AML-193 (cell line): ENCODE measurements at regions not wholly inside any gene's neighbourhood (a gene's known extent, or its start where the extent isn't known, plus 50 kb on each side); places are given as distances from the start of the nearest gene placed in this dataset.
"Not testable (repeated sequence)": the region's sequence is repeated elsewhere in the genome, so short reads cannot be mapped to it uniquely, and the experiment has no call there.

Experiments
- DNase-seq, 2 experiments: peaks; one replicate each; lab custom pipeline; 2025; lab: John Stamatoyannopoulos, UW

DNA sequence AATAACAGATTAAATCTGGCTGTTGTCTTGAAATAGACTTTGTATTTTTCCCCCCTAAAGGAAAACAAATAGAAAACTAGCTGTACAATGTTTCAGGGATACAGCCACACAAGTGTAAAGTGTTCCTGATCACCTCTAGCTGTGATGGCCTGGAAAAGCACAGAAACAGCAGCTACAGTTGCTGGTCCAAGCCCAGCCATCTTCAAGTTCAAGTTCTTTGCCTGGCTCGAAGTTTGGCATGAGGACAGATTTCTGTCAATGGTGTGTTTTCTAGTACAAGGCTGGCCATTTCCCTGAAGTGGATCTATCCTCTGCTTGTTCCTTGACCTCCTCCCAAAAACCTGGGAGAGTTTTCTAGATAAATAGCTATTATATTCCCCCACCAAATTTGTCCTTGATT is 272.2 kb upstream of the ADRA1B start:
- DNase-seq: no peak

DNA sequence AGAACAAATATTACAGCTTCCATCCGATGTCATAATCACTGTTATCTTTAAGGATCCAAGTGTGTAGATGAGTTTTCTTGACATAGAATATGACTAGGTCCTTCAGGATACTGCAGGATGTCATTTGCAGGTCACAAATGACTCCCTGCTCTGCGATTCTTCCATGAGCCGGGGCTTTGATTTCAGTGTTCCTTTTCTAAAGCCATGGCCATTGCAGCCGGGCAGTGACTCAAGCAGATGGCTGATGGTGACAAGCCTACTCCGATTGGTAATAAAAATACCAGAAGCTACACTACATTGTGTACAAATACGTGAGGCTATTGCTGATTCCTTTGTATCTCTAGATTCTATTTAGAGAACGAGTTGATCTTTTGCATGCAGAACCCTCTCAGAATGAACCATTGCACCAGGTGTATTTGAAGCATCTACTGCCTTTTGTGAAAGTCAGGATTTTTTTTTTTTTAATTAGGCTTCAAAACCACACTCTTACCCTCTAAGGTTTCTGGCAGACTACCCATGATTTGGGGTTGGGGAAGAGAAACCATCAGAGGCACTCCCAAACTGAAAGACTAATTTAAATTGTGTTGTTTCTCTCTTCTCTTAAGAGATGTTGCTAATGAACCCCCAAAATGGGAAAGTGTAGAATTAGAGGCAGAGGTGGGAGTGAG is 271.0 kb upstream of the ADRA1B start:
- DNase-seq: no peak

DNA sequence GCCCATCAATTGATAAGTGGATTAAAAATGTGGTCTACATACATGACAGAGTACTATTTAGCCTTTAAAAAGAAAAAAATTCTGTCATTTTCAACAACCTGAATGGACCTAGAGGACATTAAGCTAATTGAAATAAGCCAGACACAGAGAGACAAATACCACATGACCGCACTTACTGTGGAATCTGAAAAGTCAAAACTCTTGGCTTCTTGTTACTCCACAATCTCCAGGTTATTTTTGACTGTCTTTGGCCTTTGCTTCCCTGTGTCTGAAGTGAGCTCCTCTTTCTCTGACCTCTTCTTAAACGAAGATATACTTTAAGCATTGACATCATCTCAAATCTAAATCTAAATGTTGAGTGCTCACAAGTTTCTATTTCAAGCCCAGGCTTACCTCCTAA is 265.5 kb upstream of the ADRA1B start:
- DNase-seq: no peak

DNA sequence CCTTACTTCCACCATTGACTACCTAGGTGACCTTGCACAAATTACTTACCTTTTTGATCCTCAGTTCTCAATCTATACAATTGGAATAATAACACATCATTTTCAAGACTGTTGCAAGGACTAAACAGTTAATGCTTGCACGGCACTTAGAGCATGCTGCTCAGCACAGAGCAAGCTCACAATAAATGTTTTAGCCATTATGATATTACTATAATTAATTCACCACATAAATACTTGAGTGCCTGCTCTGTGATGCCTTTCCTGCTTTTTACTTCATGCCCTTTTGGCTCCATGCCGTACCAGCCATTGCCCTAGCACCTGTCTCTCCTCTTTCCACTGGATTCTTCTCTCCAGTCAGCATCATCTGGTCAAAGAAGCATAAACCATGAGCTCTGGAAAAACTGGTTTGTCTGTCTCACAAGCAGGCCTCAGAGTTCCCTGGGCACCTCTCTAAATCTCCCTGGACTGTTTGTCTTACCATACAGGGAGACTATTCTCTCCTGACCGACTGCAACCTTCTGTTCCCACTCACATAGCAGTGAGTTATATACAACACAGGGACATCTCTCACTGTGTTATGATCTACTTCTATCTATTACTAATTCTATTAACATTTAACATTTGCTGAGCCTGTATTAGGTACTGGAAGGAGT is 260.4 kb upstream of the ADRA1B start:
- DNase-seq: no peak

DNA sequence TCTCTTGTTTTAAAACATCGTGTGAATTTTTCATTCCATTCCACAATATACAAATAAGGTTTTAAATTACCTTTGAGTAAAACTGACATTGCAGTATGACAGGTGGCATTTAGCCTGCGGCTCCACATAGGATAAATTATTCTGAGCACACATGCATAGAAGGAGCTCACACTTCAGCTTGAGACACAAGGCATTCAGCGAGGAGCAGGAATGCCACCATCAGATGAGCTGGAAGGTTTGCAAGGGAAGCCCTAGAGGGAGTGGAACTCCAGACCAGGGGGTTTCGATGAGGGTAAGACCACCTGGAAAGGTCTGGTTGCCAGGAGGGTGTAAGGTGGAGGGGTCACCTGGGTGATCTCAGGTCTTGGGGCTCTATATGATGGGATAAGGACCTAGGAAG is 259.0 kb upstream of the ADRA1B start:
- DNase-seq: no peak

DNA sequence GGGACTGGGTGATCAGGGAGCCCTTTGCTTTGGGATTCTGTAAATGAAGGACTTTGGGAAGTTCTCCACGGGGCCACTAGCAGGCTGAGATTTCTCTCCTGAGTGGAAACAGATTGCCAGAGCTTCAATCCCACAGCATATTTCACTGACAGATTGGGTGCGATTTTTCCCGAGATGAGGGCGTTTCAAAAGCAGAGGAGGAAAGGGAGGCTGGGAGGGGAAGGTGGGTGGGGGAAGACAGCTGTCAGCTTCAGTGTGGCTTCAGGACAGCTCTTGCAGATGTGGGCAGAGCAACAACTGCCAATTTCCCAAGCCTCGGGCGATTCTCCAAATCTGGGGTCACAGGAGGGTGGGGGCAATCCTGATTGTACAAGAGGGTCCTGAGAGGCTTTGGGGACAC is 258.5 kb upstream of the ADRA1B start:
- no peak for DNase-seq

DNA sequence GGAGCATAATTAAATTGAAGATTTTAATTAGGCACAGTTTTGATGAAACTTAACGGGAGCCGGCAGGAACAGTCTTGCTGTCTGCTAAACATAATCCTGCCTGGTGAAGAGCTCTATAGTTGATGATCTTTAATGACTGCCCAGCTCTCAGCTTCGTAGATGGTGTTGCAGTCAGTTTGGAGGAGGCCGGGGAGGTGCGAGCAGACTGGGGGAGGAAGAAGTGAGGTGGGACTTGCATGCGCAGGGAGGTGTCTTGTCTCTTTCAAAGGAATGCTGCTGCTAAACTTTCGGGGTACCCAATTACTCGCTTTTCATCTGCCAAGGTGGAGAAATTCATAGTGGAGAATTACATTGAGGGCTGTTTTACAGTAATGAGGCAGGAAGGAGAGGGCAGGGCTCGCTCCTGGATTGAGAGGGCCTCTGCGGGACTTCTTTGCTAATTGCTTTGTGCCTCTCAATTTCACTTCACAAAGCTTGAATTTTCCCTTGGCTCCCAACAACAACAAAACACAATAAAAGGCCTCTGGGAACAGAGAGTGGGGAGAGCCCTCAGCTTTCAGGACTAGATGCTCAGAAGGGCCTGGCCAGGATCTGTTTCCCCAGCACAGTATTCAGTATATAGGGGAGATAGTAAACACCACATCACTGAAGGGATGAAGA is 257.9 kb upstream of the ADRA1B start:
- no peak for DNase-seq

DNA sequence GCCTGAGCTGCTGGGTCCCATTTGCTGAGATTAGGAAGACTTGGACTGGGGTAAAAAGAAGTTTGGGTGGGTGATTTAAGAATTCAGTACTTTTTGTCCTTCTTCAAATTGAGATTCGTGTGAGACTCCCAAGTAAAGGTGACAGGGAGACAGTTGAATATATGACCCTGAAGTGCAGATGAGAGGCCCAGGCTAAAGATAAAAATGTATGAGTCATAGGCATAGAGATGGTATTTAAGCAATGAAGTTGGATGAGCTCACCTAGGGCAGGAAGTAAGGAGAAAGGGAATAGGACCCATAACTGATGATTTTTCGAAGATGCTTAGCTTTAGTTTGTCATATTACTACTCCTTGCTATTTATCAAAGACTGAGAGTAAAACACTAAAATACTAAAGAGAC is 255.9 kb upstream of the ADRA1B start:
- DNase-seq: no peak

DNA sequence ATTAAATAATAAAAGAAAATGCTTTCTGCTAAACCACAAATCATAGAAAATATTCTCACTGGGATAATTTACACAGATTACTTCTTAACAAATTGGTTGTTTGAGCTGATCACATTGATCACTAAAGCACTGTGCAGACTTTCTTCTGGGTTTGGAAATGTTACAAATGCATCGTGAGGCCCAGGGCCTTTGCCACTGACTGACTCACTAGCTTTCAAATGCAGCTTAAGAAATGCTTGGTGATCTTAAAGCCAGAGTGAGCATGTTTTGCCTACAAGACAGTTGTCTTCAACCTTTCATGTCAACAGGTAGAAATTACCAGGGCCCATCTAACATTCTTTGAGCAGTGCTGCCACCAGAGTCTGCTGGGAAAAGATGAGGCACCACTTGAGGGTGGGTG is 252.3 kb upstream of the ADRA1B start:
- no peak for DNase-seq

DNA sequence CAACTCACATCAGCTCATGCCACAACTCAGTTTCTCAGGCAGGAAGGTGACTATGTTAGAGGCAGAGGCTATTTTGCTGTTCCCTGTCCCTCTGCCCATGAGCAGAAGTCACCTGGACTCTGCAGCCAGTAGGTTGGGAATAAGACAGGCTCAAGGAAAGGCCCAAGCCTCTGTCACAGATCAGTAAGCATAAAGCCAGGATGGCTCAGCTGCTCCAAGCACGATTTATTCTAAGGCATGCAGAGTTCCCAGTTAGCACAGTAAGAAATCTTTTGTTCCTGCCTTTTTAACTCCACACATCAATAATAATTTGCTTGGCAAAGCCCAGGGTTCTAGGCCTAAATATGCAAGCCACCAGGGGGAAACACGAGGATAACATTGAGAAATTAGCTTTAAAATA is 249.0 kb upstream of the ADRA1B start:
- DNase-seq: no peak

DNA sequence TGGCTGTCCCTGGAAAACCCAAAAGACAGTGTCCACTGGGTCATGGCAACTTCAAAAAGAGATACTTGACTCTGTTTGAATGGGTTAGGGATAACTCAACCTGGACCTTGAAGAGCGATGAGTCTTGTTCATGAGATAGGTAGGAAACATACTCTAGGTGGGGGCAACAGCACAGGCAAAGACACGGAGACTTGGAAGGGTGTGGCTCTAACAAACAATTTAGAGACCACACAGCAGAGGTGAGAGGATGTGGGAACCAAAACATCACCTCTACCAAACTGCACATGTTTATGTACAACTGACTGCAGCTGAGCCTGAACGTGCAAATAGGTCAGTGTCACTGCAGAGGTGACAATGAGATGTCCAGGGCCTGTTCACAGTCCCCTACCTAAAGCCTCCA is 247.7 kb upstream of the ADRA1B start:
- DNase-seq: no peak

DNA sequence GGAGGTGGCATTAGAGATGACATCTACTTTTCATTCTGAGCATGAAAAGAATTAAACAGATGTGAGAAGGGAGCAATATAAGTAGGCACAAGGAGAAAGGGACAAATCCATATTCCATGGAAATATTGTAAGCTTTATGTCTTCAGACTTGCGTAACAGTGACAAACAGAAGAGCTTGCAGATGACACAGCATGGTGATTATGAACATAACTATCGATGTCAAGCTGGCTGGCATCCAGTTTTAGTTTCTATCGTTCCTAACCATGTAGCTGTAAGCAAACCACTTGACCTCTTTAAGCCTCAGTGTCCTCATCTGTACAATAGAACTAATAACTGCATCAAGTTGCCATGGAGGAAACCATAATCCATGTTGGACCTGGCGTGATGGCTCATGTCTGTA is 246.7 kb upstream of the ADRA1B start:
- DNase-seq: no peak

DNA sequence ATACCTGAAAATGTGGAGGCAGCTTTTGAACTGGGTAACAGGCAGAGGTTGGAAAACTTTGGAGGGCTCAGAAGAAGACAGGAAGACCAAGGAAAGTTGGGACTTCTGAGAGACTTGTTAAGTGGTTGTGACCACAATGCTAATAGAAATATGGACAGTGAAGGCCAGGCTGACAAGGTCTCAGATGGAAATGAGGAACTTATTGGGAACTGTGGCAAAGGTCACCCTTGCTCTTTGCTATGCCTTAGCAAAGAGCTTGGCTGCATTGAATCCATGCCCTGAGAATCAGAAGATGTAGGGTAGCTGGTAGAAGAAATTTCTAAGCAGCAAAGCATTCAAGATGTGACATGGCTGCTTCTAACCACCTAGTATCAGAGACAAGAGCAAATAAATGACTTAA is 244.4 kb upstream of the ADRA1B start:
- DNase-seq: no peak

DNA sequence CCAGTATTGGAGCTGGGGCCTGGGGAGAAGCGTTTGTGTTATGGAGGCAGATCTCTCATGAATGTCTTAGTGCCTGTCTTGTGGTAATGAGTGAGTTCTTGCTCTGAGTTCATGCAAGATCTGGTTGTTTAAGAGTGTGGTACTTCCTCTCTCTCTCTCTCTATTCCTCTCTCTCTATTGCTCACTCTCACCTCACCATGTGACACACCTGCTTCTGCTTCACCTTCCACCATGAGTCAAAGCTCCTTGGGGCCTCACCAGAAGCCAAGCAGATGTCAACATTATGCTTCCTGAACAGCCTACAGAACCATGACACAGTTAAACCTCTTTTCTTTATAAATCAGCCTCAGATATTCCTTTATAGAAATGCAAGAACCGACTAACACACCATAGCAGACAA is 242.7 kb upstream of the ADRA1B start:
- DNase-seq: no peak

DNA sequence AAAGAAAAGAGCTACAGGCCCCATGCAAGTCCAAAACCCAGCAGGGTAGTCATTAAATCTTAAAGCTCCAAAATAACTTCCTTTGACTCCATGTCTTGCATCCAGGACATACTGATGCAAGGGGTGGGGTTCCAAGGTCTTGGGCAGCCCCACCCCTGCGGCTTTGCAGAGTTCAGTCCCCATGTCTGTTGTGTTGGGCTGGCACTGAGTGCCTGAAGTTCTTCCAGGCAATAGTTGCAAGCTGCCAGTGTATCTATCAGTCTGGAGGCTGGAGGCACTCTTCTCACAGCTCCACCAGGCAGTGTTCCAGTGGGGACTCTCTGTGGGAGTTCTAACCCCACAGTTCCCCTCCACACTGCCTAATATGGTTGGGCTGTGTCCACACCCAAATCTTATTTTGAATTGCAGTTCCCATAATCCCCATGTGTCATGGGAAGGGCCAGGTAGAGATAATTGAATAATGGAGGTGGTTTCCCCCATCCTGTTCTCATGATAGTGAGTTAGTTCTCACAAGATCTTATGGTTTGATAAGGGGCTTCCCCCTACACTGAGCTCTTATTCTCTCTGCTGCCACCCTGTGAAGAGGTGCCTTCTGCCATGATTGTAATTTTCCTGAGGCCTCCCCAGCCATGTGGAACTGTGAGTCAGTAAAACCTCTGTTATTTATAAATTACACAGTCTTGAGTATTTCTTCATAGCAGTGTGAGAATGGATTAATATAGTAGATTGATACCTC is 237.5 kb upstream of the ADRA1B start:
- DNase-seq: no peak

DNA sequence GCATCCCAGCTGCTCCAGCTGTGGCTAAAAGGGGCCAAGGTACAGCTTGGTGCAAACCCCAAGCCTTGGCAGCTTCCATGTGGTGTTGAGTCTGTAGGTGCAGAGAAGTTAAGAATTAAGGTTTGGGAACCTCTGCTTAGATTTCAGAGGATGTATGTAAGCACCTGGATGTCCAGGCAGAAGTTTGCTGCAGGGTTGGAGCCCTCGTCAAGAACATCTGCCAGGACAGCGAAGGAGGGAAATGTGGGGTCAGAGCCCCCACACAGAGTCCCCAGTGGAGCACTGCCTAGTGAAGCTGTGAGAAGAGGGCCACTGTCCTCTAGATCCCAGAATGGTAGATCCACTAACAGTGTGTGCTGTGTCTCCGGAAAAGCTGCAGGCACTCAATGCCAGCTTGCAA is 236.2 kb upstream of the ADRA1B start:
- no peak for DNase-seq

DNA sequence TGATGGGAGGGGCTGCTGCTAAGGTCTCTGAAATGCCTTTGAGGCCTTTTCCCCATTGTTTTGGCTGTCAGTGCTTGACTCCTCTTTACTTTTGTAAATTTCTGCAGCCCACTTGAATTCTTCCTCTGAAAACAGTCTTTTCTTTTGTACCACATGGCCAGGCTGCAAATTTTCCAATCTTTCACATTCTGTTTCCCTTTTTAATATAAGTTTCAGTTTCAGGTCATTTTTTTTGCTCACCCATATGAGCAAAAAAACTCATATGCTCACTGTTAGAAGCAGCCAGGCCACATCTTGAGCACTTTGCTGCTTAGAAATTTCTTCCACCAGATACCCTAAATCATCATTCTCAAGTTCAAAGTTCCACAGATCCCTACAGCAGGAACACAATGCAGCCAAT is 234.6 kb upstream of the ADRA1B start:
- no peak for DNase-seq

DNA sequence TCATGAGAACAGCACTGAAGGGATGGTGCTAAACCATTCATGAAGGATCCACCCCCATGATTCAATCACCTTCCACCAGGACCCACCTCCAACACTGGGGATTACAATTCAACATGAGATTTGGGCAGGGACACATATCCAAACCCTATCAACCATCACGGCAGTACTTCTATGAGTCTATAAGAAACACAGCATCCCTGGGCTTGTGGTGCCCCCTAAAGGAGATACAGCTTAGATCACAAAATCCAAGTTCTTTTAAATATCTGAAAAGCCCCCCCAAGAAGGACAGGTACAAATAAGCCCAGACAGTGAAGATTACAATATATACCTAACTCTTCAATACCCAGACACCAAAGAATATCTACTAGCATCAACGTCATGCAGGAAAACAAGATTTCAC is 233.7 kb upstream of the ADRA1B start:
- DNase-seq: no peak

DNA sequence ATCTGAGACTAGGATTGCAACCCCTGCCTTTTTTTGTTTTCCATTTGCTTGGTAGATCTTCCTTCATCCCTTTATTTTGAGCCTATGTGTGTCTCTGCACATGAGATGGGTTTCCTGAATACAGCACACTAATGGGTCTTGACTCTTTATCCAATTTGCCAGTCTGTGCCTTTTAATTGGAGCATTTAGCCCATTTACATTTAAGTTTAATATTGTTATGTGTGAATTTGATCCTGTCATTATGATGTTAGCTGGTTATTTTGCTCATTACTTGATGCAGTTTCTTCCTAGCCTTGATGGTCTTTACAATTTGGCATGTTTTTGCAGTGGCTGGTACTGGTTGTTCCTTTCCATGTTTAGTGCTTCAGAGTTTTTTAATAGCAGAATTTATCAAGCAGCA is 228.4 kb upstream of the ADRA1B start:
- DNase-seq: not testable (repeated sequence)

DNA sequence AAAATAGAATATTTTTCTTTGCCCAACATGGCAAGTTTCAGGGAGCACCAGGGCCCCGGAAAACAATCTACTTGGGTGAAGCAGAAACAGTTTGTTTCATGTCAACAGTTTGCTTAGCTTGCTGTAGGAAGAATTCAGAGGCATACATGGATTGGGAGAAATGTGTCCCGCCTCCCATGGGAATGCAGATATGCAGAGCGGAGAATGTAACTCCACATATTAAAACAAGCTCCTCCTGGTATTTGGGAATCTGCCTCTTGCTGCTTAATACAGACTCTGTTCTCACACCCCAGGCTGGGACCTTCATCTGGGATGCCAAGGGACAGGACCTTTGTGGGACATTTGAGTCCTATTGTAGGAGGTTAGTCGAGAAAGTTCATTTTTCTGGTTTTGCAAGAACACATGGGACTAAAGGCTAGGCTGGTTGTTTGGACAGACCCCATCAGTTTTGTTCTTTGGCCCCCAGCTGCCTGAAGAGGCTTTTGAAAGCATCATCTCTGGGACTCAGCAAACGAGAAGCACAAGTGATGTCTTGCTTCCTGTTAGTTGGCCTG is 220.5 kb upstream of the ADRA1B start:
- no peak for DNase-seq

DNA sequence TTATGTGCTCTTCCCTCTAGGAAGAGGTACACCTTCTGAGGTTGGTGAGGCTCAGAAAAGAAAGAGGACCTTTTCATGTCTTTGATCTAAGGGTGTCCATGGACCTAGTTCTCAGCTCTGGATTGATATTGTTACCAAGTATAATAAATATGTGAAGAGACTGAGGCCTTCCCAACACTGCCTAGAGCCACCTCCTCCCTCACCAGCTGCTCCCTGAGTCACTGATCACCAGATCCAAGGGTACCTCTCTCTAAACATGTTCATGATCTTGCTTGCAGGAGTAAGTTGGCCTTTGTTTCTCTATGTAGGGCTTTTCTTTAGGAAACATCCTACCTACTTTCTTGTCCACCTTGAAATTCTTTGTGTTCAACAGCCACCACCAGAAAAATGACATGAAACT is 218.8 kb upstream of the ADRA1B start:
- DNase-seq: no peak

DNA sequence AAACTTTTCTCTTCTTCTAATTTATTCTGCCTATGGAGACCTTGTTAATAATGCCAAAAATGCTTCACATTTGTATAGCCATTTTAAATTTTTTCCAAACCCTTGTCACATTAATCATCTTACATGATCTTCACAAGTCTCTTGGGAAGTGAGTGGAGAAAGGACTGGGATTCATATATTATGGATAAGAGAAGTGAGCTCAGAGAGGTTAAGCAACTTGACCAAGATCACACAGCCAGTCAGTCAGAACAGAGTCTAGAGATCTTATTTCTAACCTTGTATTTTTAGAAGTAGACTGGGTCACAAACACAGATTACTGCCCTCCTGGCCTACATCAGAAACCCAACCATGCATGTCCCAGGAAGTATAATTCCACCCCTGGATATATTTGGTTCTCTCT is 218.0 kb upstream of the ADRA1B start:
- no peak for DNase-seq

DNA sequence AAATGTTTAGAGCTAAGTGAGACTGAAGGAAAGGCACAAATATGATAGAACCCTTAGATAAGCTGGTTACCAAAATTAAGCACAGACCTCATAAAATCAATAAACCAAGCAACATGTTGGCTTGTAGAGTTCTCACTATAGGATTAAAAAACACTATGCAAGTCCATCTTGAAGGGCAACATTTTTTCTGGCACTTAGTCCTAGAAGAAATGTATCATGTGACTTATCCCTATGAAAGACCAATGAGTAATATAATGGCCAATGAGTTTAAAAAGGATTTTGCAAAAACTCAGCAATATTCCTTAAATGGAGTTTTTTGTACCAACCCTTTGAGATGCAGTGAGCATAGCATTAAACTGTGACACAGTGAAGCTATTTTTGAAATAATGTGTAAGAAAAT is 216.3 kb upstream of the ADRA1B start:
- no peak for DNase-seq
